HG03060 (cell line): ENCODE measurements at regions not wholly inside any gene's neighbourhood (a gene's known extent, or its start where the extent isn't known, plus 50 kb on each side); places are given as distances from the start of the nearest gene placed in this dataset.

Source experiments
- ATAC-seq: cut with Tn5 transposase; IDR thresholded peaks from one replicate; pipeline ENCODE4 v1.9.1; 2021; ENCODE audit warnings: low read depth, moderate number of reproducible peaks; ENCODE audit not compliant: unreplicated experiment

- no peak for ATAC-seq
Measured at GRCh38 chr17:69878661-69879060, 196.4 kb upstream of the KCNJ16 start.

GRCh38 chr17:69879576-69879975 lies 195.4 kb upstream of the KCNJ16 start:
- no peak for ATAC-seq

GRCh38 chr17:69880591-69881112 lies 194.4 kb upstream of the KCNJ16 start:
- no peak for ATAC-seq

GRCh38 chr17:69882281-69882680 lies 192.7 kb upstream of the KCNJ16 start:
- no peak for ATAC-seq

- no peak for ATAC-seq
Measured at GRCh38 chr17:69883120-69883519, 191.9 kb upstream of the KCNJ16 start.

GRCh38 chr17:69884356-69884755 lies 190.7 kb upstream of the KCNJ16 start:
- ATAC-seq: no peak

- ATAC-seq: no peak
Measured at GRCh38 chr17:69884846-69885245, 190.2 kb upstream of the KCNJ16 start.

GRCh38 chr17:69898601-69899000 lies 176.4 kb upstream of the KCNJ16 start:
- ATAC-seq: no peak

GRCh38 chr17:69900101-69900500 lies 174.9 kb upstream of the KCNJ16 start:
- ATAC-seq: no peak

GRCh38 chr17:69900829-69901228 lies 174.2 kb upstream of the KCNJ16 start:
- ATAC-seq: no peak

- ATAC-seq: no peak
Measured at GRCh38 chr17:69906306-69906705, 168.7 kb upstream of the KCNJ16 start.

GRCh38 chr17:69907132-69907847 lies 167.7 kb upstream of the KCNJ16 start:
- ATAC-seq: no peak

- ATAC-seq: no peak
Measured at GRCh38 chr17:69908626-69909368, 166.2 kb upstream of the KCNJ16 start.

- ATAC-seq: no peak
Measured at GRCh38 chr17:69909389-69909788, 165.6 kb upstream of the KCNJ16 start.

- ATAC-seq: no peak
Measured at GRCh38 chr17:69912805-69913204, 162.2 kb upstream of the KCNJ16 start.

- no peak for ATAC-seq
Measured at GRCh38 chr17:69913216-69913615, 161.8 kb upstream of the KCNJ16 start.

GRCh38 chr17:69913616-69914015 lies 161.4 kb upstream of the KCNJ16 start:
- no peak for ATAC-seq

- no peak for ATAC-seq
Measured at GRCh38 chr17:69914520-69914919, 160.5 kb upstream of the KCNJ16 start.

GRCh38 chr17:69916761-69917160 lies 158.3 kb upstream of the KCNJ16 start:
- no peak for ATAC-seq

- no peak for ATAC-seq
Measured at GRCh38 chr17:69918164-69918563, 156.9 kb upstream of the KCNJ16 start.

GRCh38 chr17:69919789-69920188 lies 155.2 kb upstream of the KCNJ16 start:
- ATAC-seq: no peak

- ATAC-seq: no peak
Measured at GRCh38 chr17:69921046-69921445, 154.0 kb upstream of the KCNJ16 start.
